Neuron (in vitro differentiated cells): ENCODE measurements at regions not wholly inside any gene's neighbourhood (a gene's known extent, or its start where the extent isn't known, plus 50 kb on each side); places are given as distances from the start of the nearest gene placed in this dataset.

ENCODE experiments used
- H2AFZ ChIP-seq: one replicate; pipeline ENCODE4 v1.6.1; 2013; ENCODE audit warnings: low read depth, mild to moderate bottlenecking, inconsistent platforms, low read length, moderate library complexity
- H3K27me3 ChIP-seq: one replicate; pipeline ENCODE4 v1.6.1; 2013; ENCODE audit warnings: low read length; ENCODE audit not compliant: insufficient read depth
- H3K36me3 ChIP-seq: one replicate; pipeline ENCODE4 v1.6.1; 2013; ENCODE audit warnings: low read length; ENCODE audit not compliant: insufficient read depth
- H3K4me1 ChIP-seq: one replicate; pipeline ENCODE4 v1.6.1; 2013; ENCODE audit warnings: low read length; ENCODE audit not compliant: insufficient read depth
- H3K4me3 ChIP-seq: 2 replicates; pipeline ENCODE4 v1.5.1; 2013; ENCODE audit warnings: mild to moderate bottlenecking, low read length, moderate library complexity
- H3K9me3 ChIP-seq: one replicate; pipeline ENCODE4 v1.6.1; 2013; ENCODE audit warnings: low read length

DNA sequence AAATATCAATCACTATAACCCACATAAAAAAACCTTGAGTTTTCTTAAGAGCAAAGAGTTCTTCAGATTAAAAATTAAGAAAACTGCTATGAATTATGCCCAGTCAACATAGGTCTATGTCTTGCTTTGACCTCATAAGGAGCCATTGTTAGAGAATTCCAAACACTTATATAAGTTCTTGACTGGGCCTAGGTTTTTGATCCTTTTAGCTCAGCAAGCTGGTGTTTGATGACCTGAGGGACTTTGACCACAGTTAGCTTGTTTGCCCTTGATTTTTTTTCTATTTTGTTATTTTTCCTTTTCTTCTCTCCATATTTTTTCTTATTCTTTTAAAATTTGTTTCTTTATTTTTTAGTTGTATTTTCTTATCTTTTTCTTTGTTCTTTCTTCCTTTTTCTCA is 122.3 kb downstream of the RHOU start:
- Histone ChIP-seq H3K4me1 (no peaks in the 10 kb centered on the region), H3K9me3 (no peaks in the 10 kb centered on the region), H2AFZ (no peak overlapping the region), H3K36me3 (no peaks in the 10 kb centered on the region), H3K27me3 (no peaks in the 10 kb centered on the region), H3K4me3 (no peak overlapping the region)

DNA sequence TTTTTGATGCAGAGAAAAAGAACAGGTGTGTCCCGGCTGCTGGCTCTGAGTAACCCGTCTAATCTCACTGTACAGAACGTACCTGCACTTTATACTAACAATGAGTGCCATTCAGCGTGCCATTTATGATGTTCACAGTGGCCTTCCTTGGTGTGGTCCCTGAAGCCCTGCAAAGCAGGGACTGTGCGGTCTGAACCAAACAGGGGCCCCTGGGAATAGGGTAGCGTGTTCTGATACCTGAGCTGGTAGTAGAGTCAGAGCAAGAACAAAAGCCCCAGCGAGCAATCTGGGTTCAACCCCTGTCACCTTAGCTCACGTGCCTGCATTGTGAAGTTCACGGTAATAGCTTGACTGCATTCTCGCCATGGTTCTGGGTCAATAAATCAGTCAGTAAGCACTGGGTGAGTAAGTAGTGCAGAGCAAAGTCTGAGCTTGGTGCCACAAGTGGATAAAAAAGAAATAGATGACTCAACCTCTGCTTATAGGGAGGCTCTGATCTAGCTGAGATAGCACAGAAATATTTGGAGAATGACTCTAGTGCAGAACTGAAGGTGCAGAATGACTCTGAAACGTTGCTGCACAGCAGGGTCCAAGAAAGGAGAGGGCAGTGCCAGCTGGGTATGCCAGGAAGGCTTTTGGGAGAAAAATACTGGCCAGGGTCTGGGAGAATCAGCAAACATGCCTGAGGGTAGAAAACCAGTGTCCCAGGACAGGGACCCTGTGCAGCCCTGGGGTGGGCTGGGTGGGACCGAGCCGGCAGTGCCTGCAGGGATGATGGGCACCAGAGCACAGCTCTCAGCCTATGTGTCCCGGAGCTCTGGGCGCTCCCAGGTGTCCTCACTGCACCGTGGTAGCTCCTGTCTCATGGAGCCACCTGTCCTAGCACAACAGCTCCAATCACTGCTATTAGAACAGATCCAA is 125.9 kb downstream of the RHOU start:
- Histone ChIP-seq H3K4me1 (no peaks in the 10 kb centered on the region), H3K4me3 (no peak overlapping the region), H3K27me3 (no peaks in the 10 kb centered on the region), H2AFZ (no peak overlapping the region), H3K9me3 (no peaks in the 10 kb centered on the region), H3K36me3 (no peaks in the 10 kb centered on the region)

DNA sequence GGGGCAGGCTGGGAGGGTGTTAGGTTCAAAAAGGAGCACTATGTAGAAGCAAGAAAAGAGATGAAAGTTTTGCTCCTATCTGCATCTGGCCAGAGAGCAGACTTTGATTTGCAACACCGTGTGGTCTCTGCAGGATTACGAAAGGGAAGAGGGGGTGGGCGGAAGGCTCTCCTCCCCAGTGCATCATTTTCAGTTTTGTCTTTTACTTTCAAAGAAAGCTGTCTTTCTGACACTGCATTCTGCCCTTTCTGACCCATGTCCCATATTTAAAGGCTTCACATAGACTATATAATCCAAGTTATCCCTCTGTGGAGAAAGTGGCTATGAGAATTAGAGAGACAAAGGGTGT is 126.5 kb downstream of the RHOU start:
- Histone ChIP-seq H2AFZ (no peak overlapping the region), H3K4me3 (no peak overlapping the region), H3K9me3 (no peaks in the 10 kb centered on the region), H3K4me1 (peaks cover 6% of the 10 kb centered on the region), H3K27me3 (no peaks in the 10 kb centered on the region), H3K36me3 (no peaks in the 10 kb centered on the region)

DNA sequence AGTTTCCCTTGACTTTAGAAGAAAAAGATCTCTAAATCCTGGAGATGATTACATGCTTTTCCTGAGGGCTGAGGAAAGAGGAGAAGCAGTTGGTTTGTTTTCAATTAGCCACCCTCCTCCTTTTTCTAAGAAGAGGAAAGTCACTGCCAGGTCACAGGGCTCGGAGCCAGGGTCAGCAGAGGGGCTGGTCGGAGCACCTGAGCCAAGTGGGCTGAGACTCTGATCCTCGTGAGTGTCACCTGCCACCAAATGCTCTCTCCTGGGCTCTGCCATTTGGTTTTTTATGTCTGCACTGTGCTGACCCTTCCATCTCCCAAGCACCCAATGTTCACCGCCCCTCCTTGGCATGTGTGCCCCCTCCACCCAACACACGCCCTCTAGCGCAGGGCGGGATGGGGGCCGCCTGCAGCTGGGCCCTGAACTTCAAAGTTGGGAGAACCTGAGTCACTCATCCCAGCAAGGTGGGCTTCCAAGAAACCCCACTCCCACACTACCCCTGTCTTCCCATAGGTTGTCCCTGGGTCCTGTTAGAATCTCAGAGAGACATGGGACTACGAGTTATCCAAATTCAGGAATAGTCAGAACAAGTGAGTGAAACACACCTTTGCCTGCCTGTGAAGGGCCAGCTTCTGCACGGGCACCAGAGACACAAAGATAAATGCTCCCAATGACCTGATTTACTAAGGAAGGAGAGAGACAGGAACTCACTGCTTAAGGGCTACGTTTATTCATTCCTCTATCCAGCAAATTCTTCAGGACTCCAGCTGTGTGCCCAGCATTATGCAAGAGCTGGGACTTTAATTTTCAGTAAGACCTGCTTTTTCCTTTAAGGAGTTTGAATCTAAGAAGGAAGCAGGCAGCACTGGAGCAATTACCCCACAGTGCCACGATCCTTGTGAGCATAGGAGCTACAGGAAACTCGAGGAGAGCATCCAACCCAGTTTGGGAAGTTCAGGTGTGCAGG is 127.5 kb downstream of the RHOU start:
- H3K36me3 ChIP-seq, result no peaks in the 10 kb centered on the region
- H3K9me3 ChIP-seq, result no peaks in the 10 kb centered on the region
- H2AFZ ChIP-seq, result no peak overlapping the region
- no peak overlapping the region for H3K4me3 ChIP-seq
- peaks cover 11% of the 10 kb centered on the region for H3K4me1 ChIP-seq
- H3K27me3 ChIP-seq, result no peaks in the 10 kb centered on the region

DNA sequence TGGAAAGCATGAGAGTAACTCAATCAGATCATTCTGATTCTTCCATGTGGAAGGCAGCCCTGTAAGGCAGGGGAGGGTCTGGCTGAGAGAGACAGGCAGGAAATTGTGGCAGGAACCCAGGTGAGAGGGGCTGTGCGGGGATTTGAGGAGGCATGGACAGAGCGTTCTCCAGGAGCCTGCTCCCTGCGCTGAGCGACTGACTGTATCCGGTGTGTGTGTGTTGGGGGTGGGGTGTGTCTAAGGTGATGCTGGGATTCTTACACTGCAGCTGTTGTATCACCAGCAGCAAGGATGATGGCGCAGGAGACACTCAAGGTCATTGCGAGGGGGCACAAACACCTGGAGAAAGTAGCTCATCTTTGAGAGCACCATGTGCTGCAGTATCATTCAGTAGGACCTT is 128.5 kb downstream of the RHOU start:
- Histone ChIP-seq H3K4me1 (peaks cover 11% of the 10 kb centered on the region), H3K36me3 (no peaks in the 10 kb centered on the region), H3K27me3 (no peaks in the 10 kb centered on the region), H3K4me3 (no peak overlapping the region), H2AFZ (no peak overlapping the region), H3K9me3 (no peaks in the 10 kb centered on the region)

DNA sequence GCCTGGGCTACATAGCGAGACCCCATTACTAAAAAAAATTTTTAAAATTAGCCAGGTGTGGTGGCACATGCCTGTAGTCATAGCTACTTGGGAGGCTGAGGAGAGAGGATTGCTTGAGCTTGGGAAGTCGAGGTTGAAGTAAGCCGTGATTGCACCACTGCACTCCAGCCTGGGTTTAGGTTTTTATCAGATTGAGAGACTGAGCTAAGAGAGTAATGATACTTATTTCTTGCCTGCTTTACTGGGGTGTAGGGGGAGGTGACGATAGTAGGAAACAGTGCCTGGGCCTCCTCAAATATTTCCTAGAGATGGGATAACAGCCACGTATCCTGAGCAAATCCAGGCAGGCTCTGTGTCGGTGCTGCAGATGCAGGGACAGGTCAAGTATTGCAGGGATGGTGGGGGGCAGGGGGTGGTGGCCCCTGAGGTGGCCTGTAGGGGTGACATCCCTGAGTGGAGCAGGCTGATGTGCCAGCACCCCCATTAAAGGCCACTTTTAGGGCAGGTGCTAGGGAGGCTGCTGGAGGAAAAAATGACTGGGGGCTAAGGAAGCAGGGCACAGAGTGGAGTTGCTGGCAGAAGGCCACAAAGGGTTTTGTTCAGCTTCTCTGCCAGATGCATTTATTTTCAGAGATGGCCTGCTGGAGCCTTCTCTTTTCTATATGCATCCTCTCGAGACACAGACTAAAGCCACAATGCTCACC is 130.5 kb downstream of the RHOU start:
- Histone ChIP-seq H3K36me3 (no peaks in the 10 kb centered on the region), H3K4me1 (peaks cover 11% of the 10 kb centered on the region), H2AFZ (no peak overlapping the region), H3K4me3 (no peak overlapping the region), H3K9me3 (no peaks in the 10 kb centered on the region), H3K27me3 (no peaks in the 10 kb centered on the region)

DNA sequence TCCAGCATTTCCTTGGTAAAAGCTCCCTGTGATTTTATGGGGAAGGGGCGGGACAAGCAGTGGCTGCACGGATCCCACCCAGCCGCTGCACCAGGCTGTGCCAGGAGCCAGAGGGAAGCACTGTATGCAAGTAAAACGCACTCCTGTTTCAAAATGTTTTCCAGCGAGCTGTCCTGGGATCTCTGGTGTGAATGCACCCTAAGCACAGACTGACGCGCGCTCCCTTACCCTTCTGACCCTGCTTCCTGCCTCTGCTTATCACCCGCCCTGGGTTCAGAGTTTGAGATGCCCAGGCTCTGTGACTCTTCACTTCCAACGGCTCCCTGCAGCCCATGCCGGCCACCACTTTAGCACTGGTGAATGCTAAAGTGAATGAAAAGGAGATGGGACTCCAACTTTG is 131.2 kb downstream of the RHOU start:
- peaks cover 11% of the 10 kb centered on the region for H3K4me1 ChIP-seq
- H2AFZ ChIP-seq, result no peak overlapping the region
- no peaks in the 10 kb centered on the region for H3K36me3 ChIP-seq
- no peak overlapping the region for H3K4me3 ChIP-seq
- no peaks in the 10 kb centered on the region for H3K27me3 ChIP-seq
- H3K9me3 ChIP-seq, result no peaks in the 10 kb centered on the region

DNA sequence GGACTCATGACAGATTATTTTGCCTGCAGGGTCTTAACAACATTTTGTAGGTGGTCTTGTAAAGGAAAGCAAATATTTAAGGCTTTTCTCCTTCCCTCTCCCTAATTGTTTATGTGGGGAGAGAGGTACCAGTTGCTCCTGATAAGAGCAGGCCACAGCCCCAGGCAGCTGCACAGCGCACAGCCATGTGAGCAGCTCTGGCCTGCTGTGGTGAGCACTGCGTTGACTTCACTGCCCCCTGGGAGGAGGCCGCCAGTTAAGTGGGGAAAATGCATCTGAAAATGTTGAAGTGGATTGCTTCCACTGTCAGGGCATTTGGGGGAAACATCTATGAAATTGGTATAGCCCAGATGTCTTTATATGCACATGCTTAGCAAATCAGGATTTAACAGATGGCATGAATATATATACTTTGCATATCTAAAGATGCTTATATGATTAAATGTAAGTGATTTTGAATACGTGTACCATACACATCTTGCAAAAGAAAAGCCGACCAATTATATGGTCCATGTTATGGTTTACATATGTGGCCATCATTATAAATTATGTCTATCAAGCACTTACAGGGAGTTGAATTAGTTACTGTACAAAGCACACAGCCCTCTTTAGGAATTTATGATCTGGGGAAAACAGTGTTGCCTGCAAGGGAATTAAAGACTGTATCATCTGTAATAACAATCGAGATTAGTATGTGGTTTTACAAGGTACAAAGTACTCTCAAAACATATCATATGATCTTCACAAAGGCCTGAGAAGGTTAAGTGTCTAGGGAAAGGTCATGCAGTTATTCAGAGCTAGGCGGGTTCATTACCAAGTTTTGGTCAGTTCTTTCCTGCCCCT is 132.1 kb downstream of the RHOU start:
- Histone ChIP-seq H3K4me3 (no peak overlapping the region), H3K9me3 (no peaks in the 10 kb centered on the region), H3K27me3 (no peaks in the 10 kb centered on the region), H2AFZ (no peak overlapping the region), H3K36me3 (no peaks in the 10 kb centered on the region), H3K4me1 (peaks cover 13% of the 10 kb centered on the region)

DNA sequence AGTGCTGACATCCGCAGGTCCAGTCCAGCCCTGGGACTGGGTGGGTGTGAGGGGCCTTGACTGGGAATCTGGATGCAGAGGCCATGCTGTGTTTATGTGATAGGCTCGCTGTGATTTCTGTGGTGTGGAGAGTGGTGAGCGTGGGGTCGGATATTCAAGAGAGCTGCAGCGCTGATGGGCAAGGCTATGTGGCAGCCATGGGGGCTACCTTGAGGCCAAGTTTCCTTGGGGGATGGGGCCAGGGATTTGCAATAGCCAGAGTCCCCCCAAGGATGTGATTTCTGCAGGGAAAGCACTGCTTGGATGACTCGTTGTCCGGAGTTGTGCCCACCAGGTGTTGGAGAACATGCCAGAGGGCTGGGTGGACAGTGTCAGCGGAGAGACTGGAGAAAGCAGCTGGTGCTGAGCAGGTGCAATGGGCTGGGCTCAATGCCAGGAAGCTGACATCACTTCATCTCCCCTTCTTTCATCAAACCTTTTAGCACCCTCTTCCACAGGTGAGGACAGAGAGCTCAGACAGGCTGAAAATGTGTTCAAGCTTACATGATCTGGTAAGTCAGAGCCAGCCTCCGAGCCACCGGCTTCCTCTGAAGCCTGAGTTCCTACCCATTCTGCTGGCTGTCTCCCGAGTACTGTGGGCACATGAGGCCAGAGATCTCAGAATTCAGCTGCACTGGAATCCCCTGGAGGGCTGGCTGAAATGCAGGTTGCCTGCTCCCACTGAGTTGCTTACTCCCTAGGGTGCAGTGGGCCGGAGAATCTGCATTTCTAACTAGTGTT is 132.9 kb downstream of the RHOU start:
- no peaks in the 10 kb centered on the region for H3K27me3 ChIP-seq
- peaks cover 13% of the 10 kb centered on the region for H3K4me1 ChIP-seq
- no peaks in the 10 kb centered on the region for H3K36me3 ChIP-seq
- H2AFZ ChIP-seq, result no peak overlapping the region
- H3K9me3 ChIP-seq, result no peaks in the 10 kb centered on the region
- no peak overlapping the region for H3K4me3 ChIP-seq

DNA sequence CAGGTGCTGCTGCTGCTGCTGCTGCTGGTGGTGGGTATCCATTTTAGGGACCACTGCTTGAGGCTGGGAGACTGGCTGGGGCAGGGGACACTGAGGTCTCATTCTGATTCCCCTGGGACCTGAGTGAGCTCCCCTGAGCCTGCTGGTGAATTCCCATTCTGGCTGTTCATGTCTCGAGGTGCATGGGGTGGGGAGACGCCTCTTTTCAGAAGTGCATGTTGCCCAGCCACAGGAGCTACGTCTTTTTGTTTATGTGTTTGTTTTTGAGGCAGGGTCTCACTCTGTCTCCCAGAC is 133.4 kb downstream of the RHOU start:
- Histone ChIP-seq H3K4me3 (no peak overlapping the region), H3K36me3 (no peaks in the 10 kb centered on the region), H3K4me1 (peaks cover 13% of the 10 kb centered on the region), H2AFZ (no peak overlapping the region), H3K9me3 (no peaks in the 10 kb centered on the region), H3K27me3 (no peaks in the 10 kb centered on the region)

DNA sequence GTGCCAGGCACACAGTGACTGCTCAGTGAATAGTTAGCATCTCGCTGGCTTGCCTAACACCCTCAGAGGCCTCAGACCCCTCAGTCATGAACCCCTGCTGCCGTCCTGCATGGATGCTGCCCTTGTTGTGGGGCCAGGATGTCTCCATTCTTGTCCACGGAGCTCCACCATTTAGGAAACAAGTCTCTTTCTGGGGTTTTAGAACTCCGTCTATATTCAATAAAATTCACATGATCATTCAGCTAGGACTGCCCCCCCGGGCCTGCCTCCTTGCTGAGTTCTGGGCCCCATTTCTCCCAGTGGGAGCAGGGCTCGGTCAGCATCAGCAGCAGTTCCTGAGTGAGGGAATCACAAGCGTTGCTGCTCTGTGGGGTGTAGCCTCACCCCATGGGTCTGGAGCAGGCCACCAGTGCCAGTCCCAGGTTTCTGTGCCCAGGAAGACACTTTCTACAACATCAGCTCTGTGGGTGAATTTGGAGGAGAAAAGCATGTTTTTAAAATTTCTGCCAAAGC is 134.1 kb downstream of the RHOU start:
- Histone ChIP-seq H3K9me3 (no peaks in the 10 kb centered on the region), H3K27me3 (no peaks in the 10 kb centered on the region), H3K4me1 (peaks cover 13% of the 10 kb centered on the region), H3K36me3 (no peaks in the 10 kb centered on the region), H3K4me3 (no peak overlapping the region), H2AFZ (no peak overlapping the region)
